PC-9 (cell line): ENCODE measurements at regions not wholly inside any gene's neighbourhood (a gene's known extent, or its start where the extent isn't known, plus 50 kb on each side); places are given as distances from the start of the nearest gene placed in this dataset.

Experiments used
- CTCF ChIP-seq: fragments of 200-600 bp; sonication (generic); conservative IDR thresholded peaks from 2 replicates; pipeline ENCODE4 v1.6.1; 2017; ENCODE audit warnings: mixed run types, antibody characterized with exemption, mild to moderate bottlenecking, moderate library complexity
- EZH2 ChIP-seq: fragments of 200-600 bp; sonication (generic); IDR thresholded peaks from 2 replicates; pipeline ENCODE4 v1.8.0; 2017; ENCODE audit warnings: antibody characterized with exemption, low read depth

DNA sequence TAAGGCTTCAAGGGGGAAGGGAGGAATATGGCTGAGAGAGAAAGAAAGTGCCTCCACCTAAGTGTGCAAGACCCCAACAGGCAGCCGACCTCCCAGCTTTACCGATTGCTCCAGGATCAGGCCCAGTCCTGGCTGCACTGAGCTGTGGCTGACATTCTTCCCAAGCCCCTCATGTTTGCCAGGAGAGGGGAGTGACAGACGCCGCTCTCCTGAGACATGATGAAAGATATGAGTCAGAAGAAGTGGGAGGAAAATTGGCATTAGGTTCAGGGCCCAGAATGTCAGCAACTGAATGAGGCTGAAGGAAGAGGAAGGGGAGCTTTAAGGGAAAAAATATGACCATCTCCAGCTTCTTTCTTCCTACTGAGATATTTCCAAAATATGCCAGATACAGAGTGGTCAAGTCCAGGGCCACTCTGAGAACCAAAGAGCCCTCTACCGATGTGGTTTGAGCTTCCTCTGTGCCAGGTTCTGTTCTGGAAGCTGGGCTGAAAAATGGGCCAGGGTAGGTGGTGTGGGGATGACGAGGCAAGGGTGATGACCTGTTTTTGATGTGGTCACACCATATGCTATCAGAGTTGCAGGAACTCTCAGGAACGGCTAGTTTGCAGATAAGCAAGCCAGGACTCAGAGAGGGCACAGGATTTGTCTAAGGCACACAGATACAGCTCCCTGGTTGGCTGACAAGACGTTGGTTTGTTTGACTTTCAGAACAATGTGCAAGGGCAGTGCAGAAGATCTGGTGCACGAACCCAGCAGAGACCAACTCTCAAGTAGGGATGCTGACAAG lies 176.7 kb downstream of the SOX9 start:
- TF ChIP-seq CTCF (no peak), EZH2 (no peak)
